ENCODE measurements at regions not wholly inside any gene's neighbourhood (a gene's known extent, or its start where the extent isn't known, plus 50 kb on each side); places are given as distances from the start of the nearest gene placed in this dataset.

DNA sequence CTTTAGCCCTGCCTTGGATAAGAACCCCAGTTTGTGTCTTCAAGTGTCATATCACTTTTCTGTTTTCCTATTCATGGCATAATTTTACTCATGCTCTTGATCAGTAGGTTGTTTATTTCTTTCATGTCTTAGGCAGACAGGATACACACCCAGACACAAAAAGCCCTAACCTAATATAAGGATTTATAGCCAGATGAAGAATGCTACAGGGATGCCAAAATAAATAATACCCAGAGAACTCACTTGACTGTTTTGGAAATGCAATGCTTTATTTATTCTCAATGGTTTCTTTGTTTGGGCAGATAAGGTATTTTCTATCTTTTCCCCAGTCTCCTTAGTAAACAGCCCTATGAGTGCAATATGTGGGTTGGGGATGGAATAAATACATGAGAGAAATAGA is 424.0 kb upstream of the PDZRN3 start:
- no peak overlapping the region for H3K27ac ChIP-seq (ENCODE audit: low read length)
- no peaks in the 10 kb centered on the region for H3K36me3 ChIP-seq (ENCODE audit: control insufficient read depth in 1 of 2, insufficient read depth in 2 of 2, low read length in 2 of 2)
- H3K27me3 ChIP-seq (ENCODE audit: low read depth, low read length): no peaks in the 10 kb centered on the region
- H3K4me1 ChIP-seq (ENCODE audit: control insufficient read depth in 1 of 2, insufficient read depth in 2 of 2, low read length in 2 of 2): no peaks in the 10 kb centered on the region
- H3K4me3 ChIP-seq (ENCODE audit: low read depth in 1 of 2, low read length in 2 of 2): no peak overlapping the region
- H3K9me3 ChIP-seq (ENCODE audit: control insufficient read depth in 1 of 2, low read length in 2 of 2): no peaks in the 10 kb centered on the region

DNA sequence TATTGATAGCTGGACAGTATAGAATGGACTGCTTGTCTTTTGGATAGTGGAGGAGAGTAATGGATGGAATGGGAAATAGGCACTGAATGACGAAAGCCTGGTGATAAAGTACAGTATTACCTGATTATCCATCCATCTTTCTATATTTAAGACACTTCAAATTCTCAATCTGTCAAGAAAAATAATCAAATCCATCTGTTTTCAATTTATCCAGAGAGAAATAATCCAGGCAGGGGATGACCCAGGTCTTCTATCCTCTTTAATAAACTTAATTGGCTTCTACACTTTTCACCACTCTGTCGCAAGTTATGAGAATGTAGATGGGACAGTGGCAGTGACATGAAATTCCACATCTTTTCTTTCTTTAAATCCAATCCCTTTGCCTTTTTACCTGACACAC is 420.3 kb upstream of the PDZRN3 start:
- H3K4me3 ChIP-seq (ENCODE audit: low read depth in 1 of 2, low read length in 2 of 2): no peak overlapping the region
- H3K27me3 ChIP-seq (ENCODE audit: low read depth, low read length): no peaks in the 10 kb centered on the region
- no peaks in the 10 kb centered on the region for H3K36me3 ChIP-seq (ENCODE audit: control insufficient read depth in 1 of 2, insufficient read depth in 2 of 2, low read length in 2 of 2)
- H3K9me3 ChIP-seq (ENCODE audit: control insufficient read depth in 1 of 2, low read length in 2 of 2): no peaks in the 10 kb centered on the region
- no peak overlapping the region for H3K27ac ChIP-seq (ENCODE audit: low read length)
- H3K4me1 ChIP-seq (ENCODE audit: control insufficient read depth in 1 of 2, insufficient read depth in 2 of 2, low read length in 2 of 2): no peaks in the 10 kb centered on the region

DNA sequence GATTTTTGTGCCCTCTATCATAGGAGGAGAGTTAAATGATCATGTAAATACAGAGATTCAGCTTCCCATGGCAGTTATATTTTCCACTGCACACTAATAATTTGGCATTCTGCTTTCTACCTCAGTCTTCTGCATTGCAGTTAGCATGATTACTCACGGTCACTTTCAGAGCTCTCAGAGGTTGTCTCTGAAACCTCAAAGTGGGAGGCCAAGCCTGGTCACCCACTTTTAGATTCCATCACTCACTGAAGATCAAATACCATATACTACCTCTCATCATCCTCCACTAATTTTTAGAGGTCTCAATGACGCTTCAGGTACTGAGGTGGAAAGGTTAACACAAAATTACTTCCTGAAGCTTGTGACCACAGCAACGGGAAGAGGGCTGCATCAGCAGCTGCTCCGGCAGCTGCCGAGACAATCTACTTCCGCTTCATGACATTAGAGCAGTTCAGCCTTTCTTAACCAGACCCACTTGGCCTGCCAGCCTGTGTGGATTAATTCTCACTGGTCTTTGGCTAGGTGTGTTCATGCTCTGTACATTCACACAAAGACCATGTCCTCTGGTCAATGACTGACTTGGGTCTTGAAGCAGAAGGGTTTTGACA is 416.4 kb upstream of the PDZRN3 start:
- no peaks in the 10 kb centered on the region for H3K36me3 ChIP-seq (ENCODE audit: control insufficient read depth in 1 of 2, insufficient read depth in 2 of 2, low read length in 2 of 2)
- H3K4me1 ChIP-seq (ENCODE audit: control insufficient read depth in 1 of 2, insufficient read depth in 2 of 2, low read length in 2 of 2): no peaks in the 10 kb centered on the region
- H3K27ac ChIP-seq (ENCODE audit: low read length): no peak overlapping the region

DNA sequence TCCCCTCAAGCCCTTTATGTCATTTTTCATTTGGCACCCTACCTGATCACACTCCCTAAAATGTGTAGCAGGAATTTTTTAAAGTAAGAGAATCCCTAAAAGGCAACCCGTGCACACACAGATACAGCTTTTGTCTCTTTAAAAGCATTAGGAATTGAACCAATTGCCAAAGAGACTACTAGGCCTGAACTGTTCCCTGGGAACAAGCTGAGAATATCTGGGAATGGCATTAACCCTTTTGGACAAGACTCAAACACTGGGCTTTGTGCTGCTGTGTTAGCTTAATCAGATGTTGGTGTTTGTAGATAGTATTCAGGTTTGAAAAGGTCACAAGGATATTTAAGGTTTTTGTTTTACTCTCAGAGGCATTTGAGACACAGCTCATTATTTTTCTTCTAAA is 414.4 kb upstream of the PDZRN3 start:
- Histone ChIP-seq H3K4me3 (ENCODE audit: low read depth in 1 of 2, low read length in 2 of 2) (no peak overlapping the region), H3K27ac (ENCODE audit: low read length) (no peak overlapping the region), H3K36me3 (ENCODE audit: control insufficient read depth in 1 of 2, insufficient read depth in 2 of 2, low read length in 2 of 2) (no peaks in the 10 kb centered on the region), H3K27me3 (ENCODE audit: low read depth, low read length) (no peaks in the 10 kb centered on the region), H3K9me3 (ENCODE audit: control insufficient read depth in 1 of 2, low read length in 2 of 2) (no peaks in the 10 kb centered on the region), H3K4me1 (ENCODE audit: control insufficient read depth in 1 of 2, insufficient read depth in 2 of 2, low read length in 2 of 2) (no peaks in the 10 kb centered on the region)

More for the DNA sequence above, 416.4 kb upstream of the PDZRN3 start:
- H3K4me3 ChIP-seq (ENCODE audit: low read depth in 1 of 2, low read length in 2 of 2): no peak overlapping the region
- no peaks in the 10 kb centered on the region for H3K9me3 ChIP-seq (ENCODE audit: control insufficient read depth in 1 of 2, low read length in 2 of 2)
- no peaks in the 10 kb centered on the region for H3K27me3 ChIP-seq (ENCODE audit: low read depth, low read length)

DNA sequence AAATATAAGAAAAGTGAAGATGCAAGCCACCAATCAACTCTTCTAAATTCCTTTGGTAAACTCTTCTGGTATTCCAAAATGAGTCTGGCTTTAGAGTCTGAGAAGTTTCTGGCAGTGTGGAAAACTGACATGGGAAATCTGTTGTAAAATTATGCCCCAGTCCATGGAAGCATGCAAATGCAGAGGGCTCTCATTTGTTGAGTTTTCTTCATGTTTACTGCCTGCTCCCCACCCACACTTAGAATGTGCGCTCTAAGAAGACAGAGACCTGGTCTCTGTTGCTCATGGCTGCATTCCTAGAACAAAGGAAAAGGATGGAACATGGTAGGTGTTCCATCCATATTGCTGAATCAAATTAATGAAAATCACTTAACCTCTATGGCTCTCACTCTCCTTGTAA is 411.8 kb upstream of the PDZRN3 start:
- Histone ChIP-seq H3K9me3 (ENCODE audit: control insufficient read depth in 1 of 2, low read length in 2 of 2) (no peaks in the 10 kb centered on the region), H3K27me3 (ENCODE audit: low read depth, low read length) (no peaks in the 10 kb centered on the region), H3K36me3 (ENCODE audit: control insufficient read depth in 1 of 2, insufficient read depth in 2 of 2, low read length in 2 of 2) (no peaks in the 10 kb centered on the region), H3K4me3 (ENCODE audit: low read depth in 1 of 2, low read length in 2 of 2) (no peak overlapping the region), H3K27ac (ENCODE audit: low read length) (no peak overlapping the region), H3K4me1 (ENCODE audit: control insufficient read depth in 1 of 2, insufficient read depth in 2 of 2, low read length in 2 of 2) (no peaks in the 10 kb centered on the region)

DNA sequence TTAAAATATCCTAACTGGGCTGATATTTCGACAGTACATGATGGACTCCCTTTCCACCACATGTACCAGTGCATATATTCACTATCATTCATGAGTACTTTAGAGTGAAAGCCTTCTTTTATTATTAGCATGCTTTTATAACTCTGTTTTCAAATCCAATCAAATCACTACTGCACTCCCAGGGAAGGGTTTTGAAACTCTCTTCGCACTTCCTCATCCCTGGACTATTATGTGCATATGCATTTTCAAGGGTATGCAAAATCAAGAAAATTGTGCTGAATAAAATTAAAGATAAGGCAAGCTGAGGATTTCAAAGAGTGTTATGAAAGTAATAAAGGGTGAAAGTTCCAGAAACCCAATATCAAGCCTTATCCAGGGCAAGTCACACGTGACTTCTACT is 411.4 kb upstream of the PDZRN3 start:
- Histone ChIP-seq H3K9me3 (ENCODE audit: control insufficient read depth in 1 of 2, low read length in 2 of 2) (no peaks in the 10 kb centered on the region), H3K36me3 (ENCODE audit: control insufficient read depth in 1 of 2, insufficient read depth in 2 of 2, low read length in 2 of 2) (no peaks in the 10 kb centered on the region), H3K27me3 (ENCODE audit: low read depth, low read length) (no peaks in the 10 kb centered on the region), H3K4me1 (ENCODE audit: control insufficient read depth in 1 of 2, insufficient read depth in 2 of 2, low read length in 2 of 2) (no peaks in the 10 kb centered on the region), H3K4me3 (ENCODE audit: low read depth in 1 of 2, low read length in 2 of 2) (no peak overlapping the region), H3K27ac (ENCODE audit: low read length) (no peak overlapping the region)

DNA sequence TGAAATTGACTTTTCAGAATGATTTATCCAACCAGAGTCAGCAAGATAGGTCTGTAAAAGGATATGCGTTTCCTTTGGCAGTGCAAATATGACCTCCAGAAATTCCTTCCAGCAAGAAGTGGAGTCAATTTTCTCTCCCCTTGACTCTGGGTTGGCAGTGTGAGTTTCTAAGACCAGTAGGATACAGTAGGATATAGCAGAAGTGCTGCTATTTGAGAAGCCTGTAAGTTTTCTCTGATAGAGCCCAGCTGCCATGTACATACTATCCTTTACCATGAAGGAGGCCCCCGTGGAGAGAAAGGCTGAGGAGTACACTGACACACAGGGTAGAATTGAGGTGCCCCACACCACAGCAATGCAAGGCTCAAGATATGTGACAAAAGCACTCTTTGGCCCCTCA is 409.1 kb upstream of the PDZRN3 start:
- H3K9me3 ChIP-seq (ENCODE audit: control insufficient read depth in 1 of 2, low read length in 2 of 2): no peaks in the 10 kb centered on the region
- H3K36me3 ChIP-seq (ENCODE audit: control insufficient read depth in 1 of 2, insufficient read depth in 2 of 2, low read length in 2 of 2): no peaks in the 10 kb centered on the region
- H3K27ac ChIP-seq (ENCODE audit: low read length): no peak overlapping the region
- H3K4me1 ChIP-seq (ENCODE audit: control insufficient read depth in 1 of 2, insufficient read depth in 2 of 2, low read length in 2 of 2): no peaks in the 10 kb centered on the region
- no peak overlapping the region for H3K4me3 ChIP-seq (ENCODE audit: low read depth in 1 of 2, low read length in 2 of 2)
- no peaks in the 10 kb centered on the region for H3K27me3 ChIP-seq (ENCODE audit: low read depth, low read length)

DNA sequence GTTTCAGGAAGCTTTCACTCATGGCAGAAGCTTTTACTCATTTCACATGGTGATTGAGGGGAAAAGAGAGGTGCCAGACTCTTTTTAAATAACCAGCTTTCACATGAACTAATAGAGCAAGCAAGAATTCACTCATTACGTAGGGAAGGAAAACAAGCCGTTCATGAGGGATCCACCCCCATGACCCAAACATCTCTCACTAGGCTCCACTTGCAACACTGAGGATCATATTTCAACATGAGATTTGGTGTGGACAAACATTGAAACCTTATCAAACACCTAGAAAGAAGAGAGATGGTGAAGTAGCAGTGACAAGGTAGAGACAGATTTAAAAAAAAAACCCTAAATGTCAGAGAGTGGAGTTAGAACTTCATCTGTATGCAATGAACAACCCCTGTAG is 408.6 kb upstream of the PDZRN3 start:
- Histone ChIP-seq H3K4me1 (ENCODE audit: control insufficient read depth in 1 of 2, insufficient read depth in 2 of 2, low read length in 2 of 2) (no peaks in the 10 kb centered on the region), H3K27me3 (ENCODE audit: low read depth, low read length) (no peaks in the 10 kb centered on the region), H3K4me3 (ENCODE audit: low read depth in 1 of 2, low read length in 2 of 2) (no peak overlapping the region), H3K9me3 (ENCODE audit: control insufficient read depth in 1 of 2, low read length in 2 of 2) (no peaks in the 10 kb centered on the region), H3K27ac (ENCODE audit: low read length) (no peak overlapping the region), H3K36me3 (ENCODE audit: control insufficient read depth in 1 of 2, insufficient read depth in 2 of 2, low read length in 2 of 2) (no peaks in the 10 kb centered on the region)

DNA sequence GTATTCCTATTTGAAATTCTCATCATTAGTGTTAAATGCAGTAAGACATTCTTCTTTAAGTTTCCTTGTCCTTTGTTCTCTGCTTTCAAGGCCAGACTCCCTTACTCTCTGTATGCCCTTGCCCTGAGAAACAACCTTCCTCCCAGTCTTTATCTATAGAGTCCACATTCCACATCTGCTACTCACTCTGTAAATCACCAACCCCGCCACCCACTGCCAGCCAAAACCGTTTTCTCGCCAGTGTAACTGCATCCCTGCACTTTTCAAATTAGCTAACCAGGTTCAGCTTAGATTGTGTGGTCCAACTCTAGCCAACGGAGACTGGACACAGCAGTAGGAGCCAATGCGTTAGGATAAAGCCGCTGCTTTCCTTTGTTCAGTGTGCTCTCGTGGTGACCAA is 402.4 kb upstream of the PDZRN3 start:
- H3K9me3 ChIP-seq (ENCODE audit: control insufficient read depth in 1 of 2, low read length in 2 of 2): no peaks in the 10 kb centered on the region
- H3K27ac ChIP-seq (ENCODE audit: low read length): no peak overlapping the region
- no peaks in the 10 kb centered on the region for H3K27me3 ChIP-seq (ENCODE audit: low read depth, low read length)
- H3K36me3 ChIP-seq (ENCODE audit: control insufficient read depth in 1 of 2, insufficient read depth in 2 of 2, low read length in 2 of 2): no peaks in the 10 kb centered on the region
- no peak overlapping the region for H3K4me3 ChIP-seq (ENCODE audit: low read depth in 1 of 2, low read length in 2 of 2)
- no peaks in the 10 kb centered on the region for H3K4me1 ChIP-seq (ENCODE audit: control insufficient read depth in 1 of 2, insufficient read depth in 2 of 2, low read length in 2 of 2)

DNA sequence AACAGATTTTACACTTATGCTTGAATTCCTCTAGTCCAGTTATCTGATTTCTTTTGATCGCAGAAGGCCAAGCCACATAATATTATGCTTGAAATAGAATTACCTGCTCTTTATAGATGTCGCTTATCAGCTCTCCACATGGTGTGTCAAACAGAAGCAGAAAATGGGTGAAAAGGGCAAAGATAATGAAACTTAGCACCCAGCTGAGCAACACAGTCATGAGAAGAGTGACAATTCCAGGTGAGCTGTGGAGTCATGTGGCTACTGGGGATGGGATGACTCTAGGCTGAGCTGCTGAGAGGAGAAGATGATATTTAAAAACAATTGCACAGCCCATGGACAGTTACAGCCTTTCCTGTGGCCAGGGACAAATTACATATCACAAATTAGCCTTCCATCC is 398.7 kb upstream of the PDZRN3 start:
- Histone ChIP-seq H3K4me3 (ENCODE audit: low read depth in 1 of 2, low read length in 2 of 2) (no peak overlapping the region), H3K36me3 (ENCODE audit: control insufficient read depth in 1 of 2, insufficient read depth in 2 of 2, low read length in 2 of 2) (no peaks in the 10 kb centered on the region), H3K27ac (ENCODE audit: low read length) (no peak overlapping the region), H3K9me3 (ENCODE audit: control insufficient read depth in 1 of 2, low read length in 2 of 2) (no peaks in the 10 kb centered on the region), H3K4me1 (ENCODE audit: control insufficient read depth in 1 of 2, insufficient read depth in 2 of 2, low read length in 2 of 2) (no peaks in the 10 kb centered on the region), H3K27me3 (ENCODE audit: low read depth, low read length) (no peaks in the 10 kb centered on the region)

DNA sequence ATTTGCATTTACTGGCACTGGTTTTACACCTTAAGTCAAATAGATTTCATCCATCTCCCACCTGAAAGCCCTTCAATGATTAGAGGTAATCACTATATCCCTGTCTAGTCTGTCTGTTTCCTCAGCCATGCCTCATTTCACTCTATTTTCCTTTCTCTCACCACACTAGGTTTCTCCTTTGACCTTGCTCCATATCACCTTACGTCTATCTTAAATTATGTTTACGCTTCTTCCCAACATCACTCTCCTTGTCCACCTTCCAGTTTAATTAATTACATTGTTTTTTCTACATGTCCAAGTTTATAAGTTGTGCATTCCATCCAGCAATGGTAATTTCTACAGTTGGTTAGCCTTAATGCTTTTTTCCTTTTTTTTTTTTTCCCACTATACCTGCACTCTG is 396.7 kb upstream of the PDZRN3 start:
- H3K27me3 ChIP-seq (ENCODE audit: low read depth, low read length): no peaks in the 10 kb centered on the region
- H3K4me3 ChIP-seq (ENCODE audit: low read depth in 1 of 2, low read length in 2 of 2): no peak overlapping the region
- H3K9me3 ChIP-seq (ENCODE audit: control insufficient read depth in 1 of 2, low read length in 2 of 2): no peaks in the 10 kb centered on the region
- H3K4me1 ChIP-seq (ENCODE audit: control insufficient read depth in 1 of 2, insufficient read depth in 2 of 2, low read length in 2 of 2): no peaks in the 10 kb centered on the region
- no peaks in the 10 kb centered on the region for H3K36me3 ChIP-seq (ENCODE audit: control insufficient read depth in 1 of 2, insufficient read depth in 2 of 2, low read length in 2 of 2)
- H3K27ac ChIP-seq (ENCODE audit: low read length): no peak overlapping the region

DNA sequence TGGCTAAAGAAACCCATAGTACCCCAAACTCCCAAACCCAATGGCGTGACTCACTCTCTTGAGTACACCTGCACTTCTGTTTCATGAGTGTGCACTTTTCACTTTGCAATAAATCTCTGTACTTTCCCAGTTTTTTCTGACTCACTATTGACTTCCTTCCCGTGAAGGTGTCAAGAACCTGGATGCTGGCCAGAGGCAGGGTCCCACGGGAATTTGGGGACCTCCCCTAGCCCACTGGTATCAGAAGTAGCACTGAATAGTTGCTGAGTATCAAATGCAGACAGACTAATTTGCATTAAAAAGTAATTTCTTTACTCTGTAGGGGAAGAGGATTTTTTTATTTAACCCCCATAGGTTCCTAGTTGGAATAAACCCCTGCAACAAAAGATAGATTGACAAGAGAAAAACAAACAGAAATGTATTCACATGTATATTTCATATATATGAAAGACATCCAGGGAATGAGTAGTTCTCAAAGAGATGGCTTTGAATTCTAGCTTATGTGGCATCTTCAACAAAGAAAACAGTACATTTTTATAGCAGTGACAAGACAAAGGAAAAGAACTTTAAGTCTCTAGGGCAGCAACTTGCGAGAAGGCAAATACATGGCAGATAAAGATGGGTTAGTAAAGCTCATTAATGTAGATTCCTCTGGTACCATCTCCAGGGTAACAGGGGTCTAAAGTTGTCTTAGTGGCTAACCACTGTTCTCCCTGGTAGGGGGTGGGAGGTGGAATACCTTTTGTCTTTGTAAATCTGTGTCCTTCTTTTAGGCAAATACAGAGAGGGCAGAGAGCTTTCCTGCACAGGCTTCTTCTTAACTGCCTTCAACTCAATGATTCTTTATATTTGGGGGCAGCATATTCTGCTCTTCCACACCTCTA is 385.5 kb upstream of the PDZRN3 start:
- Histone ChIP-seq H3K4me3 (ENCODE audit: low read depth in 1 of 2, low read length in 2 of 2) (no peak overlapping the region), H3K36me3 (ENCODE audit: control insufficient read depth in 1 of 2, insufficient read depth in 2 of 2, low read length in 2 of 2) (no peaks in the 10 kb centered on the region), H3K27me3 (ENCODE audit: low read depth, low read length) (no peaks in the 10 kb centered on the region), H3K4me1 (ENCODE audit: control insufficient read depth in 1 of 2, insufficient read depth in 2 of 2, low read length in 2 of 2) (no peaks in the 10 kb centered on the region), H3K9me3 (ENCODE audit: control insufficient read depth in 1 of 2, low read length in 2 of 2) (no peaks in the 10 kb centered on the region), H3K27ac (ENCODE audit: low read length) (no peak overlapping the region)

Measured in muscle layer of duodenum (tissue), 2 donors.